Heart left ventricle (tissue), 13 donors: ENCODE measurements at regions not wholly inside any gene's neighbourhood (a gene's known extent, or its start where the extent isn't known, plus 50 kb on each side); places are given as distances from the start of the nearest gene placed in this dataset.

Experiments
- POLR2A ChIP-seq, 2 donors: fragments of 450-650 bp; IDR thresholded peaks; one replicate each; pipeline ENCODE4 v1.6.1; 2017; ENCODE audit warnings: antibody characterized with exemption in 2 of 2, mild to moderate bottlenecking in 2 of 2, moderate library complexity in 2 of 2
- TF ChIP-seq, protein P1 (sequence below), 12 donors: fragments of 200-600 bp; sonication (generic) in 4 of 12; IDR thresholded peaks; one replicate each; pipeline versions ENCODE4 v1.5.0 to v1.8.0; 2018 to 2022; ENCODE audit warnings: antibody characterized with exemption in 12 of 12, mild to moderate bottlenecking in 5 of 12
- donor health status: ischemic (EF 13 %, LVEDD 7.1; RV severe dilation, severe dysfunction).
- donor health status: DM: no; HTN: yes; CAD: no.
- donor health status: DM: no; HTN: no; CAD: no.
- donor health status: ischemic (EF 25% LVEDD 6.9; RV normal size, moderate dysfunction).
- donor health status: ischemic (EF 25% LVEDD 5.7; RV mildly dilated, moderate dysfunction).
- donor health status: ischemic (EF 35%, LVEDD 5.7; RV mildly dilated, moderate dysfunction).
- donor health status: nonischemic (EF 11% LVEDD 7.7; RV severe dilation, severe dysfunction).
- donor health status: DM: yes; HTN: yes; CAD: no.
- donor health status: PGD.
- donor health status: ischemic (EF 29% LVEDD 5.4; RV normal size, mild dysfunction).
- donor health status: nonischemic (EF 23%, LVEDD 6.1; RV moderate dilation, normal function).

DNA sequence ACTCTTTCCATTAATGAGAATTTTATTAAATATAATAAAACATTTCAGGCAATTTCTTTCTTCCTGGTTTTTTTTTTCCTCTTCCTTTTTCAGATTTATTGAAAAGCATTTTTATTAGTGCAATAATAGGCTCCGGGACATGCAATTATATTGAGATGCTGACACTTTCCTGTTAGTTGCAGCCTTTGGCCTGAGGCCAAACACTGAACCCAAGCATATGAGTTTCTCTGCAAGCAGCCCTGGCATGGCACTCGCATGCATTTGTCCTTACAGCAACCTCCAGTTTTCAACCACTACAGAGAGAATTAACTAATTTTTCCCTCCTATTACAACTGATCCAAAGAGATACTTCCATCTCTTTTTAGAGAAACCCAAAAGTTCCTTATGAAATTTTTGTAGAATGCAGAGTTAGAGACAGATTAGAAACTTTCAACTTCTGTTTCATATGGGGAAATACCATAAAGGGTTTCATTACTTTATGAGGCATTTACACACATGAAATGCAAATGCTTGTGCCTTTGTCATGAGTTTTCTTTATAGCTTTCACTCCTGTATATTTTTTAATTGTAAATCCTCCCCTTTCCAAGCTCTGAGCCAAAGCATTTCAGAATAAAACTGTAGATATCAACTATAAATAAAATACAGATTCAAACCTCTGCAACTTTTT lies 183.0 kb downstream of the CETN3 start:
- TF ChIP-seq, protein P1, sequence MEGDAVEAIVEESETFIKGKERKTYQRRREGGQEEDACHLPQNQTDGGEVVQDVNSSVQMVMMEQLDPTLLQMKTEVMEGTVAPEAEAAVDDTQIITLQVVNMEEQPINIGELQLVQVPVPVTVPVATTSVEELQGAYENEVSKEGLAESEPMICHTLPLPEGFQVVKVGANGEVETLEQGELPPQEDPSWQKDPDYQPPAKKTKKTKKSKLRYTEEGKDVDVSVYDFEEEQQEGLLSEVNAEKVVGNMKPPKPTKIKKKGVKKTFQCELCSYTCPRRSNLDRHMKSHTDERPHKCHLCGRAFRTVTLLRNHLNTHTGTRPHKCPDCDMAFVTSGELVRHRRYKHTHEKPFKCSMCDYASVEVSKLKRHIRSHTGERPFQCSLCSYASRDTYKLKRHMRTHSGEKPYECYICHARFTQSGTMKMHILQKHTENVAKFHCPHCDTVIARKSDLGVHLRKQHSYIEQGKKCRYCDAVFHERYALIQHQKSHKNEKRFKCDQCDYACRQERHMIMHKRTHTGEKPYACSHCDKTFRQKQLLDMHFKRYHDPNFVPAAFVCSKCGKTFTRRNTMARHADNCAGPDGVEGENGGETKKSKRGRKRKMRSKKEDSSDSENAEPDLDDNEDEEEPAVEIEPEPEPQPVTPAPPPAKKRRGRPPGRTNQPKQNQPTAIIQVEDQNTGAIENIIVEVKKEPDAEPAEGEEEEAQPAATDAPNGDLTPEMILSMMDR (IDR thresholded peaks at IDR 0.05) = no peak
- TF ChIP-seq POLR2A (IDR thresholded peaks at IDR 0.05) = no peak
